ENCODE measurements at regions not wholly inside any gene's neighbourhood (a gene's known extent, or its start where the extent isn't known, plus 50 kb on each side); places are given as distances from the start of the nearest gene placed in this dataset.

DNA sequence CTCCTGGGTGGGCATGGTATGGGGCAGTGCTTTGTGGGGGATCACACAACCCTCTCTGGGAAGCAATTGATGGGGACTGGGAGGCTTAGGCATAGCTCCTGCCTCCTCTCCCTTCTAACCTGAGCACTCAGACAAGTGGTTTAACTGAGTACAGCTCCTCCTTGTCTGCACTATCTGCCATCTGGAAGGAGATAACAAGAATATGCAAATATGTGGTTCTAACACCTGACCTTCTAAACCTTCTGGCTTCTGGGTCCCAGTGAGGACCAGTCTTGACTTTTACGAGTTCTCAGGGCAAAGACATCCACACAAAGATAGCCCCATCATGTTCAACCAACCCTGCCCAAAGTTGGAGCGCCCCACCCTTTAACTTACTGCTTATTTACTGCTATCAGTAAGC, 381.0 kb upstream of the TSHZ3 start:
- TF ChIP-seq, protein P1, sequence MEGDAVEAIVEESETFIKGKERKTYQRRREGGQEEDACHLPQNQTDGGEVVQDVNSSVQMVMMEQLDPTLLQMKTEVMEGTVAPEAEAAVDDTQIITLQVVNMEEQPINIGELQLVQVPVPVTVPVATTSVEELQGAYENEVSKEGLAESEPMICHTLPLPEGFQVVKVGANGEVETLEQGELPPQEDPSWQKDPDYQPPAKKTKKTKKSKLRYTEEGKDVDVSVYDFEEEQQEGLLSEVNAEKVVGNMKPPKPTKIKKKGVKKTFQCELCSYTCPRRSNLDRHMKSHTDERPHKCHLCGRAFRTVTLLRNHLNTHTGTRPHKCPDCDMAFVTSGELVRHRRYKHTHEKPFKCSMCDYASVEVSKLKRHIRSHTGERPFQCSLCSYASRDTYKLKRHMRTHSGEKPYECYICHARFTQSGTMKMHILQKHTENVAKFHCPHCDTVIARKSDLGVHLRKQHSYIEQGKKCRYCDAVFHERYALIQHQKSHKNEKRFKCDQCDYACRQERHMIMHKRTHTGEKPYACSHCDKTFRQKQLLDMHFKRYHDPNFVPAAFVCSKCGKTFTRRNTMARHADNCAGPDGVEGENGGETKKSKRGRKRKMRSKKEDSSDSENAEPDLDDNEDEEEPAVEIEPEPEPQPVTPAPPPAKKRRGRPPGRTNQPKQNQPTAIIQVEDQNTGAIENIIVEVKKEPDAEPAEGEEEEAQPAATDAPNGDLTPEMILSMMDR (CRISPR knock-in tag; IDR thresholded peaks at IDR 0.05) = no peak
- TF ChIP-seq CBX5 (CRISPR knock-in tag; IDR thresholded peaks at IDR 0.05; ENCODE audit: borderline replicate concordance) = no peak
- no peak for TF ChIP-seq SP2 (CRISPR knock-in tag; IDR thresholded peaks at IDR 0.05)
- no peak for TF ChIP-seq ZBTB21 (CRISPR knock-in tag; IDR thresholded peaks at IDR 0.05)

Measured in HepG2 (cell line).